Lower lobe of right lung (tissue), 2 donors: ENCODE measurements at regions not wholly inside any gene's neighbourhood (a gene's known extent, or its start where the extent isn't known, plus 50 kb on each side); places are given as distances from the start of the nearest gene placed in this dataset.
"Not testable (repeated sequence)": the region's sequence is repeated elsewhere in the genome, so short reads cannot be mapped to it uniquely, and the experiment has no call there.

ENCODE experiments used
- ATAC-seq, 2 donors: fragments of 200-7000 bp; cut with Tn5 transposase; one replicate each; pipeline ENCODE4 v1.9.1; 2020 to 2022; ENCODE audit warnings: mild to moderate bottlenecking in 2 of 2, moderate library complexity in 2 of 2
- DNase-seq: peaks from one replicate; pipeline ENCODE4 v3.0.0-alpha.2; 2020
- H3K27ac ChIP-seq: fragments of 200-600 bp; one replicate; pipeline ENCODE4 v1.8.0; 2022
- H3K27me3 ChIP-seq: fragments of 200-600 bp; one replicate; pipeline ENCODE4 v1.8.0; 2022; ENCODE audit warnings: low read depth
- H3K36me3 ChIP-seq: fragments of 200-600 bp; one replicate; pipeline ENCODE4 v1.8.0; 2022; ENCODE audit warnings: mild to moderate bottlenecking
- H3K4me1 ChIP-seq: fragments of 200-600 bp; one replicate; pipeline ENCODE4 v1.8.0; 2022
- H3K4me3 ChIP-seq: fragments of 200-600 bp; one replicate; pipeline ENCODE4 v1.8.0; 2022; ENCODE audit warnings: mild to moderate bottlenecking
- H3K9me3 ChIP-seq: fragments of 200-600 bp; one replicate; pipeline ENCODE4 v1.8.0; 2022
- intact Hi-C: fragments of 100-400 bp; cut with DNase I; formaldehyde crosslinking; loops from one replicate; pipeline ENCODE4 v1.11.0; 2022
- TF ChIP-seq, protein P1 (sequence below): fragments of 200-600 bp; IDR thresholded peaks from one replicate; pipeline ENCODE4 v1.8.0; 2022; ENCODE audit warnings: antibody characterized with exemption, mild to moderate bottlenecking
- donor health status: DM: no; HTN: yes; CAD: no; lungs with severe emphysema.

DNA sequence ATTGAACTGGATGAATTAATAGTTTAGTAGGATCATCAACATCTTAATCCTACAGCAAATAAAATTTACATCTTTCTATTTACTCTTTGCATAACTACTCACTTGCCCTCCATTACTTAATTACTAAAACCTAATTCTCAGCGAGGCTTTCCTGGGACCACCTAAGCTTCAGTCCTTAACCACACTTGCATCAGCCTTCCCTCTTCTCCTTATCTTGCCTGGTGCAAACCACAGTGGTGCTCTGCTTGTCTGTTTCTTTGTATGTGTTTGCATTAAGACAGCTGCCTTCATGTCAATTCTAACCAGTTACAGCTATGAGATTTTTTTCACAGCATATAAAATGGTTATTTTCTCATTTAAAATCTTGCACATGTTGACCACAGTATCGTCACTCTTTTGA lies 72.6 kb upstream of the ZNF92 start:
- DNase-seq: no peak
- H3K9me3 ChIP-seq: no peaks in the 10 kb centered on the region
- H3K4me1 ChIP-seq: no peaks in the 10 kb centered on the region
- no peaks in the 10 kb centered on the region for H3K36me3 ChIP-seq
- H3K27me3 ChIP-seq: no peaks in the 10 kb centered on the region
- no peak for ATAC-seq
- TF ChIP-seq, protein P1, sequence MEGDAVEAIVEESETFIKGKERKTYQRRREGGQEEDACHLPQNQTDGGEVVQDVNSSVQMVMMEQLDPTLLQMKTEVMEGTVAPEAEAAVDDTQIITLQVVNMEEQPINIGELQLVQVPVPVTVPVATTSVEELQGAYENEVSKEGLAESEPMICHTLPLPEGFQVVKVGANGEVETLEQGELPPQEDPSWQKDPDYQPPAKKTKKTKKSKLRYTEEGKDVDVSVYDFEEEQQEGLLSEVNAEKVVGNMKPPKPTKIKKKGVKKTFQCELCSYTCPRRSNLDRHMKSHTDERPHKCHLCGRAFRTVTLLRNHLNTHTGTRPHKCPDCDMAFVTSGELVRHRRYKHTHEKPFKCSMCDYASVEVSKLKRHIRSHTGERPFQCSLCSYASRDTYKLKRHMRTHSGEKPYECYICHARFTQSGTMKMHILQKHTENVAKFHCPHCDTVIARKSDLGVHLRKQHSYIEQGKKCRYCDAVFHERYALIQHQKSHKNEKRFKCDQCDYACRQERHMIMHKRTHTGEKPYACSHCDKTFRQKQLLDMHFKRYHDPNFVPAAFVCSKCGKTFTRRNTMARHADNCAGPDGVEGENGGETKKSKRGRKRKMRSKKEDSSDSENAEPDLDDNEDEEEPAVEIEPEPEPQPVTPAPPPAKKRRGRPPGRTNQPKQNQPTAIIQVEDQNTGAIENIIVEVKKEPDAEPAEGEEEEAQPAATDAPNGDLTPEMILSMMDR: no peak
- H3K4me3 ChIP-seq: no peak overlapping the region
- intact Hi-C loops: no loop called here
- H3K27ac ChIP-seq: no peak overlapping the region

DNA sequence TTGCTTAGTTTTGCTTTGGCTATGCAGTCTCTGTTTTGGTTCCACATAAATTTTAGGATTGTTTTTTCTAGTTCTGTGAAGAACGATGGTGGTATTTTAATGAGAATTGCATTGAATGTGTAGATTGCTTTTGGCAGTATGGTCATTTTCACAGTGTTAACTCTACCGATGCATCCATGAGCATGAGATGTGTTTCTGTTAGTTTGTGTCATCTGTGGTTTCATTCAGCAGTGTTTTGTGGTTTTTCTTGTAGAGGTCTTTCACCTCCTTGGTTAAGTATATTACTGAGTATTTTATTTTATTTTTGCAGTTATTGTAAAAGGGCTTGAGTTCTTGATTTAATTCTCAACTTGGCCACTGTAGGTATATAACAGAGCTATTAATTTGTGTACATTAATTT lies 78.2 kb upstream of the ZNF92 start:
- Histone ChIP-seq H3K4me1 (no peaks in the 10 kb centered on the region), H3K4me3 (no peak overlapping the region), H3K9me3 (no peaks in the 10 kb centered on the region), H3K27me3 (no peaks in the 10 kb centered on the region), H3K36me3 (no peaks in the 10 kb centered on the region), H3K27ac (no peak overlapping the region)
- ATAC-seq: no peak
- no peak for DNase-seq
- intact Hi-C loops: no loop called here
- TF ChIP-seq, protein P1: no peak

DNA sequence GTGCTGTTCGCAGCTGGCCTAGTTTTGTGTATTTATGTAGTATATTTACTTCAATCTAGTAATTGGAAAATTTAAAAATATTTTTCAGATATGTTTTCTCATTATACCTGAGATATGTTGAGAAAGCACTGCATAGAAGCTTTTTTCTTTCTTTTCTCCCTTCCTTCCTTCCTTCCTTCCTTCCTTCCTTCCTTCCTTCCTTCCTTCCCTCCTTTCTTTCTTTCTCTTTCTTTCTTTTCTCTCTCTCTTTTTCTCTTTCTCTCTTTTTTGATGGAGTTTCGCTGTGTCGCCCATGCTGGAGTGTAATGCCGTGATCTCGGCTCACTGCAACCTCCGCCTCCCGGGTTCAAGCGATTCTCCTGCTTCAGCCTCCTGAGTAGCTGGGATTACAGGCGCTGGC lies 83.3 kb upstream of the ZNF92 start:
- H3K27me3 ChIP-seq, H3K4me1 ChIP-seq, DNase-seq, H3K4me3 ChIP-seq, intact Hi-C loops, H3K27ac ChIP-seq, H3K36me3 ChIP-seq, H3K9me3 ChIP-seq, ATAC-seq: not testable (repeated sequence)

DNA sequence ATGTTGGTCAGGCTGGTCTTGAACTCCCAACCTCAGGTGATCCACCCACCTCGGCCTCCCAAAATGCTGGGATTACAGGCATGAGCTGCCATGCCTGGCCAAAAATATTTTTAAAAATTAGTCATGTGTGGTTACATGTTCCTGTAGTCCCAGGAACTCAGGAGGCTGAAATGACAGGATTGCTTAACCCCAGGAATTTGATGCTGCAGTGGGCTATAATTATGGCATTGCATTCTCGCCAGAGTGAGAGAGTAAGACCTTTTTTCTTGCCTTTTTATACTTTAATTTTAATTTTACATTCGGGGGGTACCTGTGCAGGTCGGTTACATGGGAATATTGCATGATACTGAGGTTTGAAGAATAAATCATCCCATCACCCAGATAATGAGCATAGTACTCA lies 86.6 kb upstream of the ZNF92 start:
- Histone ChIP-seq H3K27ac (no peak overlapping the region), H3K9me3 (no peaks in the 10 kb centered on the region), H3K4me3 (no peak overlapping the region), H3K4me1 (no peaks in the 10 kb centered on the region), H3K27me3 (no peaks in the 10 kb centered on the region), H3K36me3 (no peaks in the 10 kb centered on the region)
- intact Hi-C loops: no loop called here
- DNase-seq (no peak), ATAC-seq (no peak)
- TF ChIP-seq, protein P1: no peak

DNA sequence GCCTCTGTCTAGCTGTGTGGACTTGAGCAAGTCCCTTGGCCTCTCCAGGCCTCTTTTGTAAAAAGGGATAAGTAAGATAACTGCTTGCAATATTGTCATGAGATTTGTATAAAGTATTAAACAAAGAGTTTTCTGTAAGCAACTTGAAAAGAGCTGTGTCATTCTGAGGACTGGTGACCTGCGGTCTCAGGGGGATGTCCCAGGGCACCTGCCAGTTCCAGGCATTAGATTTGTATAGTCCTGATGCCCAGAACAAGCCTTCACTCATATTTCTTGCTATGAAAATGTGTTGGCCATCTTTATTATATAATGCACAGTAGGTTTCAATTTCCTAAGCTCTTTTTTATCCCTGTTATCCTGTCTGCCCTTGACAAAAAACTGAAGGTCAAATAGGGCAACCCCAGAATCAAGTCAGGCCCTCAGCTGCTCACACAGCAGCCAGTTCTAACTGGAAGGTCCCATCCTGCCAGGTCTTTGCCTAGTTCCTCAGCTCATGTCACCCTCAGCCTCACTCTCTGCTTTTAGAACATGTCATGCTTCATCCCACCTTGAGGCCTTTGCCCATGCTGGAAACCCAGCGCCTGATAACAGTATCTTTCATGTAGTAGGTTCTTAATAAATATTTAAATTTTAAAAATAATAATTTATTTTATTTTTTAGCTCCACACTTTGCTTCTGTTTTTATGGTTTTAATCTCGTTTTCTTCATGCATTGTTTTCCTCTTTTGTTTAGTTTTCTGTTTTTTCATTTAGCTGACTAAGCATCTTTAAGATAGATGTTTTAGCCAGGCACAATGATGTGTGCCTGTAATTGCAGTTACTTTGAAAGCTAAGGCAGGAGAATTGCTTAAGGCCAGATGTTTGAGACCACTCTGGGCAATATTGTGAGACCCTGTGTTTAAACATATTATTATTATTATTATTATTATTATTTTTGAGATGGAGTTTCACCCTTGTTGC lies 87.5 kb upstream of the ZNF92 start:
- no peak overlapping the region for H3K27ac ChIP-seq

DNA sequence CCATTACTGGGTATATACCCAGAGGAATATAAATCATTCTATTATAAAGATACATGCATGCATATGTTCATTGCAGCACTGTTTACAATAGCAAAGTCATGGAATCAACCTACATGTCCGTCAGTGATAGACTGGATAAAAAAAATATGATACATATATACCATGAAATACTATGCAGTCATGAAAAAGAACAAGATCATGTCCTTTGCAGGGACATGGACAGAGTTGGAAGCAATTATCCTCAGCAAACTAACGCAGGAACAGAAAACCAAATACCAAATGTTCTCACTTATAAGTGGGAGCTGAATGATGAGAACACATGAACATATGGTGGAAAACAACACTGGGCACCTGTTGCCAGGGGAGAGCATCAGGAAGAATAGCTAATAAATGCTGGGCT lies 88.4 kb upstream of the ZNF92 start:
- DNase-seq, H3K4me1 ChIP-seq, ATAC-seq, H3K27ac ChIP-seq, H3K9me3 ChIP-seq, H3K4me3 ChIP-seq, H3K27me3 ChIP-seq, intact Hi-C loops, H3K36me3 ChIP-seq: not testable (repeated sequence)

More for the DNA sequence above, 87.5 kb upstream of the ZNF92 start:
- H3K27me3 ChIP-seq: no peaks in the 10 kb centered on the region
- H3K9me3 ChIP-seq: no peaks in the 10 kb centered on the region
- ATAC-seq: no peak
- H3K4me3 ChIP-seq: no peak overlapping the region
- TF ChIP-seq, protein P1: no peak
- no peaks in the 10 kb centered on the region for H3K36me3 ChIP-seq
- H3K4me1 ChIP-seq: no peaks in the 10 kb centered on the region
- intact Hi-C loops: no loop called here
- DNase-seq: no peak
